CD4-positive, alpha-beta T cell treated with Interleukin-4 for 4 hours (primary cell): ENCODE measurements at regions not wholly inside any gene's neighbourhood (a gene's known extent, or its start where the extent isn't known, plus 50 kb on each side); places are given as distances from the start of the nearest gene placed in this dataset.
"Not testable (repeated sequence)": the region's sequence is repeated elsewhere in the genome, so short reads cannot be mapped to it uniquely, and the experiment has no call there.

Source experiments
- DNase-seq: peaks from one replicate; pipeline ENCODE4 v3.0.0-alpha.2; 2020

- DNase-seq, result no peak
Measured at GRCh38 chr9:86515221-86515620, 161.0 kb upstream of the TUT7 start.

GRCh38 chr9:86513429-86513828 lies 159.2 kb upstream of the TUT7 start:
- DNase-seq, result no peak

- no peak for DNase-seq
Measured at GRCh38 chr9:86512929-86513328, 158.7 kb upstream of the TUT7 start.

- DNase-seq, result no peak
Measured at GRCh38 chr9:86511614-86512360, 157.6 kb upstream of the TUT7 start.

- no peak for DNase-seq
Measured at GRCh38 chr9:86508208-86508903, 154.1 kb upstream of the TUT7 start.

GRCh38 chr9:86507212-86507630 lies 153.0 kb upstream of the TUT7 start:
- DNase-seq, result no peak

- no peak for DNase-seq
Measured at GRCh38 chr9:86503942-86504341, 149.7 kb upstream of the TUT7 start.

- no peak for DNase-seq
Measured at GRCh38 chr9:86503314-86503713, 149.1 kb upstream of the TUT7 start.

GRCh38 chr9:86500667-86501435 lies 146.6 kb upstream of the TUT7 start:
- no peak for DNase-seq

- no peak for DNase-seq
Measured at GRCh38 chr9:86500031-86500430, 145.8 kb upstream of the TUT7 start.

GRCh38 chr9:86494644-86495111 lies 140.5 kb upstream of the TUT7 start:
- DNase-seq, result no peak

GRCh38 chr9:86491468-86492266 lies 137.5 kb upstream of the TUT7 start:
- DNase-seq, result no peak

- DNase-seq, result no peak
Measured at GRCh38 chr9:86488794-86489193, 134.6 kb upstream of the TUT7 start.

GRCh38 chr9:86488345-86488744 lies 134.1 kb upstream of the TUT7 start:
- DNase-seq, result no peak

- DNase-seq, result no peak
Measured at GRCh38 chr9:86487838-86488233, 133.6 kb upstream of the TUT7 start.

- DNase-seq, result no peak
Measured at GRCh38 chr9:86486891-86487837, 133.0 kb upstream of the TUT7 start.

GRCh38 chr9:86485359-86485758 lies 131.1 kb upstream of the TUT7 start:
- no peak for DNase-seq

- DNase-seq, result no peak
Measured at GRCh38 chr9:86483496-86483895, 129.3 kb upstream of the TUT7 start.

GRCh38 chr9:86481466-86481865 lies 127.3 kb upstream of the TUT7 start:
- DNase-seq, result no peak

GRCh38 chr9:86475255-86475654 lies 121.0 kb upstream of the TUT7 start:
- not testable (repeated sequence) for DNase-seq

GRCh38 chr9:86471171-86471815 lies 117.1 kb upstream of the TUT7 start:
- DNase-seq, result no peak
